Neural progenitor cell (in vitro differentiated cells): ENCODE measurements at regions not wholly inside any gene's neighbourhood (a gene's known extent, or its start where the extent isn't known, plus 50 kb on each side); places are given as distances from the start of the nearest gene placed in this dataset.

ENCODE experiments used
- DNase-seq: peaks from one replicate; pipeline ENCODE4 v3.0.0-alpha.2; 2016; ENCODE audit warnings: low spot score
- H2AFZ ChIP-seq: fragments of 200-600 bp; sonication (generic); replicated peaks from 2 replicates; pipeline ENCODE4 v1.6.1; 2016; ENCODE audit warnings: antibody characterized with exemption
- H3F3A ChIP-seq: fragments of 200-600 bp; sonication (generic); 2 replicates; pipeline ENCODE4 v1.6.1; 2016; ENCODE audit warnings: antibody characterized with exemption, low read depth
- H3K27ac ChIP-seq: fragments of 200-600 bp; sonication (generic); 2 replicates; pipeline ENCODE4 v1.5.1; 2016; ENCODE audit warnings: mild to moderate bottlenecking
- H3K27me3 ChIP-seq: fragments of 200-600 bp; sonication (generic); 2 replicates; pipeline ENCODE4 v1.6.1; 2016; ENCODE audit warnings: mild to moderate bottlenecking, moderate library complexity
- H3K36me3 ChIP-seq: fragments of 200-600 bp; sonication (generic); 2 replicates; pipeline ENCODE4 v1.5.1; 2016
- H3K4me1 ChIP-seq: fragments of 200-600 bp; sonication (generic); 2 replicates; pipeline ENCODE4 v1.6.1; 2016; ENCODE audit warnings: mixed run types
- H3K4me2 ChIP-seq: fragments of 200-600 bp; sonication (generic); 2 replicates; pipeline ENCODE4 v1.6.1; 2016
- H3K4me3 ChIP-seq: fragments of 200-600 bp; sonication (generic); 2 replicates; pipeline ENCODE4 v1.5.1; 2016
- H3K79me2 ChIP-seq: fragments of 200-600 bp; sonication (generic); 2 replicates; pipeline ENCODE4 v1.6.1; 2016; ENCODE audit warnings: low read depth
- H3K9ac ChIP-seq: fragments of 200-600 bp; sonication (generic); 2 replicates; pipeline ENCODE4 v1.6.1; 2016
- H3K9me3 ChIP-seq: fragments of 200-600 bp; sonication (generic); 2 replicates; pipeline ENCODE4 v1.5.1; 2016; ENCODE audit warnings: low read depth
- H4K20me1 ChIP-seq: fragments of 200-600 bp; sonication (generic); 2 replicates; pipeline ENCODE4 v1.6.1; 2016; ENCODE audit warnings: low read depth
- H3K27ac Mint-ChIP-seq: 3 replicates; pipeline ENCODE4 v1.8.0; 2021; ENCODE audit warnings: mixed read lengths
- H3K27me3 Mint-ChIP-seq: 2 replicates; pipeline ENCODE4 v1.8.0; 2022; ENCODE audit warnings: low read depth, mild to moderate bottlenecking, inconsistent platforms, moderate library complexity, mixed read lengths; ENCODE audit not compliant: insufficient read depth
- H3K36me3 Mint-ChIP-seq: 3 replicates; pipeline ENCODE4 v1.8.0; 2021; ENCODE audit warnings: mixed read lengths
- H3K4me1 Mint-ChIP-seq: 3 replicates; pipeline ENCODE4 v1.8.0; 2021; ENCODE audit warnings: mixed read lengths
- H3K4me3 Mint-ChIP-seq: 3 replicates; pipeline ENCODE4 v1.8.0; 2021; ENCODE audit warnings: mild to moderate bottlenecking, moderate library complexity, mixed read lengths
- H3K9me3 Mint-ChIP-seq: 3 replicates; pipeline ENCODE4 v1.8.0; 2020; ENCODE audit warnings: mixed read lengths
- EZH2 ChIP-seq: fragments of 200-600 bp; sonication (generic); IDR thresholded peaks from 2 replicates; pipeline ENCODE4 v1.6.1; 2017; ENCODE audit warnings: antibody characterized with exemption, mild to moderate bottlenecking, moderate library complexity
- EZH2phosphoT487 ChIP-seq: fragments of 200-600 bp; sonication (generic); IDR thresholded peaks from 2 replicates; pipeline ENCODE4 v1.6.1; 2017; ENCODE audit warnings: antibody characterized with exemption
- TF ChIP-seq, protein P1 (sequence below): fragments of 200-600 bp; sonication (generic); IDR thresholded peaks from 2 replicates; pipeline ENCODE4 v1.5.1; 2017; ENCODE audit warnings: antibody characterized with exemption, mild to moderate bottlenecking

DNA sequence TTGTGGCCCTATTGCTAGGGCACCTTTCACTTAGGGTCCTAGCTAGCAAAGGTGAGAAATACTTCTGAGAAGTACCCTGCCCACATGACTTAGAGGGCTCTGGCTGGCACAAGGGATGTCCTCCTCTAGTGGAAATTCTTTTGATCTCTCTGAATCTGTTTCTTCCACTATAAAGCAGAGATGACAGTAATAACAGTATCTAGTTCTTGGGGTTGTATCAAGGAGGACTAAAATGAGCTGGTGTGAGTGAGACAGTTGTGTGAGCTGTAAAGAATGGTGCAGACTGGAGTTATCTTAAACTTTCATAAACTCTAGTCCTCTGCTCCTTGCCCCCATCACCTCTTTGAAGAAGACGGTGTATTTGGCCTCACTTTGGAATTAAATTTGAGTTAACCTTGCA is 157.8 kb upstream of the PLET1 start:
- peaks cover 4% of the 10 kb centered on the region for H3K27me3 Mint-ChIP-seq

DNA sequence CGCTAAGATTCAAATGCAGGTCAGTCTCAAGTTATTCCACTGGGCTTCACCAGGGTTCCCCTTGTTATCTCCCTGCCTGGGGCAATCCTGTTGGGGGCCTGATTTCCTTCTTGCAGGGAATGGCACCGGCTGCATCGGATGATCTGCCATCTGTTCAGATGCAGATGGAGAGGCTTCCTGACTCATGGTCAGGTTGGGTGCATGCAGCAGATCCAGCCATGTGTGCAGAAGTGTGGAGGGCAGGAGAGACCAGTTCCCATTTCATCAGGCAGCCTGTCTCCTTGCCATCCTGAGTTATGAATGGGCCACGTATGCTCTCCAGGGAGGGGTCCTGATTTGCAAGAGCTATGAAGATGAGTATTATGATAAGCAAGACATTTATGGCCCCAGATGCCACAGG is 161.2 kb upstream of the PLET1 start:
- peaks cover 4% of the 10 kb centered on the region for H3K9me3 Mint-ChIP-seq
- Histone ChIP-seq H3K36me3 (no peaks in the 10 kb centered on the region), H3K27me3 (no peaks in the 10 kb centered on the region), H3K9ac (no peak overlapping the region), H3K4me3 (no peak overlapping the region), H3K79me2 (no peaks in the 10 kb centered on the region), H4K20me1 (no peaks in the 10 kb centered on the region), H3K27ac (no peak overlapping the region), H3F3A (no peaks in the 10 kb centered on the region), H3K9me3 (no peaks in the 10 kb centered on the region), H3K4me2 (no peak overlapping the region), H3K4me1 (no peaks in the 10 kb centered on the region), H2AFZ (no peak overlapping the region)
- no peak for TF ChIP-seq EZH2phosphoT487
- TF ChIP-seq, protein P1, sequence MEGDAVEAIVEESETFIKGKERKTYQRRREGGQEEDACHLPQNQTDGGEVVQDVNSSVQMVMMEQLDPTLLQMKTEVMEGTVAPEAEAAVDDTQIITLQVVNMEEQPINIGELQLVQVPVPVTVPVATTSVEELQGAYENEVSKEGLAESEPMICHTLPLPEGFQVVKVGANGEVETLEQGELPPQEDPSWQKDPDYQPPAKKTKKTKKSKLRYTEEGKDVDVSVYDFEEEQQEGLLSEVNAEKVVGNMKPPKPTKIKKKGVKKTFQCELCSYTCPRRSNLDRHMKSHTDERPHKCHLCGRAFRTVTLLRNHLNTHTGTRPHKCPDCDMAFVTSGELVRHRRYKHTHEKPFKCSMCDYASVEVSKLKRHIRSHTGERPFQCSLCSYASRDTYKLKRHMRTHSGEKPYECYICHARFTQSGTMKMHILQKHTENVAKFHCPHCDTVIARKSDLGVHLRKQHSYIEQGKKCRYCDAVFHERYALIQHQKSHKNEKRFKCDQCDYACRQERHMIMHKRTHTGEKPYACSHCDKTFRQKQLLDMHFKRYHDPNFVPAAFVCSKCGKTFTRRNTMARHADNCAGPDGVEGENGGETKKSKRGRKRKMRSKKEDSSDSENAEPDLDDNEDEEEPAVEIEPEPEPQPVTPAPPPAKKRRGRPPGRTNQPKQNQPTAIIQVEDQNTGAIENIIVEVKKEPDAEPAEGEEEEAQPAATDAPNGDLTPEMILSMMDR, result no peak
- TF ChIP-seq EZH2, result no peak
- no peak overlapping the region for H3K27ac Mint-ChIP-seq
- H3K4me3 Mint-ChIP-seq, result no peak overlapping the region
- DNase-seq, result no peak
- peaks cover 4% of the 10 kb centered on the region for H3K27me3 Mint-ChIP-seq
- H3K4me1 Mint-ChIP-seq, result no peaks in the 10 kb centered on the region
- no peaks in the 10 kb centered on the region for H3K36me3 Mint-ChIP-seq

More for the DNA sequence above, 157.8 kb upstream of the PLET1 start:
- Mint-ChIP-seq H3K4me3 (no peak overlapping the region), H3K9me3 (peaks cover 2% of the 10 kb centered on the region), H3K27ac (no peak overlapping the region), H3K36me3 (no peaks in the 10 kb centered on the region), H3K4me1 (no peaks in the 10 kb centered on the region)
- H3K9ac ChIP-seq, result no peak overlapping the region
- TF ChIP-seq EZH2 (no peak), EZH2phosphoT487 (no peak)
- TF ChIP-seq, protein P1, result no peak
- no peaks in the 10 kb centered on the region for H3K4me1 ChIP-seq
- no peak overlapping the region for H3K27ac ChIP-seq
- H2AFZ ChIP-seq, result no peak overlapping the region
- no peaks in the 10 kb centered on the region for H3K27me3 ChIP-seq
- H3F3A ChIP-seq, result no peaks in the 10 kb centered on the region
- peaks cover 8% of the 10 kb centered on the region for H3K9me3 ChIP-seq
- no peaks in the 10 kb centered on the region for H3K79me2 ChIP-seq
- no peak overlapping the region for H3K4me3 ChIP-seq
- H3K4me2 ChIP-seq, result no peak overlapping the region
- H3K36me3 ChIP-seq, result no peaks in the 10 kb centered on the region
- DNase-seq, result no peak
- no peaks in the 10 kb centered on the region for H4K20me1 ChIP-seq

DNA sequence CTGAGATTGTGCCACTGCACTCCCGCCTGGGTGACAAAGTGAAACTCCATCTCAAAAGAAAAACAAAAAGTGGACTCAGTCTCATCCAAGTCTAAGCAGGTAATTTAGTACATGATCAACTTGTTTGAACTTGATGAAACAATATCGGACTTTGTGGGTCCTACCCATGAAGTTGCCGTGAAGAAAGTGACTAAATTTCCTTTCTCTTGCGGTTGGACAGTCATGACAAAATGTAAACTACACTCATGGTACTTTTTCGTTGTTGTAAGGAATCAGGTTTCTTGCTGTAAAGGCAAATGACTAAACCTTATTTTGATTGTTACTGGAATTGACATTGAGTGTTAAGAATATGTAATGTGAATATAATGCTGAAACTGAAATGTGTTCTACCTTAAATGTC is 164.5 kb upstream of the PLET1 start:
- no peak overlapping the region for H3K9ac ChIP-seq
- peaks cover 6% of the 10 kb centered on the region for H3K27me3 Mint-ChIP-seq

More for the DNA sequence above, 164.5 kb upstream of the PLET1 start:
- no peak overlapping the region for H3K27ac Mint-ChIP-seq
- Histone ChIP-seq H3K4me2 (no peak overlapping the region), H4K20me1 (no peaks in the 10 kb centered on the region), H3K4me3 (no peak overlapping the region), H3K4me1 (no peaks in the 10 kb centered on the region), H3K36me3 (no peaks in the 10 kb centered on the region), H2AFZ (no peak overlapping the region), H3K79me2 (no peaks in the 10 kb centered on the region), H3K27ac (no peak overlapping the region), H3F3A (no peaks in the 10 kb centered on the region), H3K9me3 (no peaks in the 10 kb centered on the region), H3K27me3 (no peaks in the 10 kb centered on the region)
- H3K4me1 Mint-ChIP-seq, result no peaks in the 10 kb centered on the region
- no peak for DNase-seq
- no peak overlapping the region for H3K4me3 Mint-ChIP-seq
- H3K9me3 Mint-ChIP-seq, result peaks cover 10% of the 10 kb centered on the region
- TF ChIP-seq, protein P1, result no peak
- TF ChIP-seq EZH2, result no peak
- no peak for TF ChIP-seq EZH2phosphoT487
- no peaks in the 10 kb centered on the region for H3K36me3 Mint-ChIP-seq
